ENCODE measurements at regions not wholly inside any gene's neighbourhood (a gene's known extent, or its start where the extent isn't known, plus 50 kb on each side); places are given as distances from the start of the nearest gene placed in this dataset.

DNA sequence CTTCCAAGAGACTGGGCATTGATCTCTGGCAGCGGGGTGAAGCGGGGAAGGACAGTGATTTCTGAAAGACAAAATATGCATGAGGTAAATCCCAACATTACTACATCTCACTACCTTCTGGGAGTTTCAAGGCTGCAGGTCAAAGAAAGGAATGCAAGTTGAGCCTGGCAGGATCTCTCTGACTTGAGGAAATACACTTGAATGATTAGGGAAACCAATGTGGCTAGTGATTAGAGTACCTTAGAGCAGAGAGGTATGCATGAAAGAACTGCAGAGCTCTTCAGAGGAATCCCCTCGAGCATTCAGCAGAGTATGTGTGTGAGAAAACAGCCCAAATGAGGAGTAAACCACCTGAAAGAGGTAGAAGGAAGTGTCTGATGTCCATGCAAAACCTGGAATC lies 2874.1 kb upstream of the PCDH20 start (continued):
- TF ChIP-seq ZNF605 (CRISPR knock-in tag; IDR thresholded peaks at IDR 0.05) (no peak), ZNF441 (CRISPR knock-in tag; IDR thresholded peaks at IDR 0.05; ENCODE audit: borderline replicate concordance) (no peak), SYNCRIP (IDR thresholded peaks at IDR 0.05; ENCODE audit: insufficient read depth, low read depth, low read length) (no peak)
- TF ChIP-seq, protein P1, sequence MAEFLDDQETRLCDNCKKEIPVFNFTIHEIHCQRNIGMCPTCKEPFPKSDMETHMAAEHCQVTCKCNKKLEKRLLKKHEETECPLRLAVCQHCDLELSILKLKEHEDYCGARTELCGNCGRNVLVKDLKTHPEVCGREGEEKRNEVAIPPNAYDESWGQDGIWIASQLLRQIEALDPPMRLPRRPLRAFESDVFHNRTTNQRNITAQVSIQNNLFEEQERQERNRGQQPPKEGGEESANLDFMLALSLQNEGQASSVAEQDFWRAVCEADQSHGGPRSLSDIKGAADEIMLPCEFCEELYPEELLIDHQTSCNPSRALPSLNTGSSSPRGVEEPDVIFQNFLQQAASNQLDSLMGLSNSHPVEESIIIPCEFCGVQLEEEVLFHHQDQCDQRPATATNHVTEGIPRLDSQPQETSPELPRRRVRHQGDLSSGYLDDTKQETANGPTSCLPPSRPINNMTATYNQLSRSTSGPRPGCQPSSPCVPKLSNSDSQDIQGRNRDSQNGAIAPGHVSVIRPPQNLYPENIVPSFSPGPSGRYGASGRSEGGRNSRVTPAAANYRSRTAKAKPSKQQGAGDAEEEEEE (CRISPR knock-in tag; IDR thresholded peaks at IDR 0.05; ENCODE audit: borderline replicate concordance): no peak

DNA sequence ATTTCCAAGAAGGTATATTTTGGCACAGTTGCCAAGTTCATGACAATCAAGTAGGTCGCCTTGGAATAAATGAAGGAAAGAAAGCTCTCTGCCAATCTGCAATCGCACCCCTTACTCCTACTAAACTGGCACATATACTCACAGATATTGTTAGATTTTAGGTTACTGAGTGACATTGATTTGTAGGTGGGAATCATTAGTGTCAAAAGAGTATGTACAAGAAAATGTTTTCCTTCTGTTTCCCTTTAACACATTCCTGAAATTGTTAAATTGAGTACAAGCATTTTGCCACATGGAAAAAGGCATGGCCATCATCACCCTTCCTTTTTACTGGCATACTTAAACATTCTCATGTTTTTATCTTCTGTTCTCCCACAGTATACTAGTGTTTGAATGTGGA lies 2868.3 kb upstream of the PCDH20 start:
- BruUV-seq (replicated peaks): no TSS peak
- Histone ChIP-seq H3K27ac (ENCODE audit: extremely low read length, insufficient read depth, low read length) (no peak overlapping the region), H3K9ac (ENCODE audit: insufficient read depth, low read depth, low read length) (no peak overlapping the region), H3K36me3 (replicated peaks in 1 of 2; ENCODE audit: control insufficient read depth in 1 of 2, insufficient read depth in 2 of 2, low read length in 2 of 2) (no peaks in the 10 kb centered on the region), H3K9me3 (ENCODE audit: low read length) (no peaks in the 10 kb centered on the region), H2AFZ (ENCODE audit: low read length) (no peak overlapping the region), H4K20me1 (ENCODE audit: insufficient read depth, low read length) (no peaks in the 10 kb centered on the region), H3K4me3 (replicated peaks in 1 of 3; ENCODE audit: insufficient read depth in 1 of 3, low read depth in 2 of 3, low read length in 3 of 3) (no peak overlapping the region), H3K4me1 (ENCODE audit: insufficient read depth, low read length) (no peaks in the 10 kb centered on the region), H3K4me2 (ENCODE audit: low read depth, low read length) (no peak overlapping the region), H3K27me3 (ENCODE audit: control insufficient read depth in 1 of 2, insufficient read depth in 2 of 2, low read length in 2 of 2) (no peaks in the 10 kb centered on the region), H3K79me2 (ENCODE audit: insufficient read depth, low read length) (no peaks in the 10 kb centered on the region)
- CTCF ChIA-PET (ENCODE audit: low intra/inter-chr PET ratio, low total read pairs): no interaction called here
- DNase-seq (ENCODE audit: low spot score): no peak
- in situ Hi-C loops (cut with HindIII; ENCODE audit: extremely low pct_ligation_motif_present, low pct_unique_long_range_greater_than_20kb) (no loop called here), intact Hi-C loops (cut with micrococcal nuclease; ENCODE audit: unreplicated experiment) (no loop called here)
- no peak for FAIRE-seq
- POLR2A ChIA-PET: no interaction called here
- no peak for ATAC-seq
- WGBS (ENCODE audit: low lambda C conversion rate): 4% methylated on average over 2 of the region's 2 CpGs
- TF ChIP-seq ZNF629 (CRISPR knock-in tag; conservative IDR thresholded peaks at IDR 0.05) (no peak), RELA (CRISPR knock-in tag; IDR thresholded peaks at IDR 0.05) (no peak), ZNF841 (CRISPR knock-in tag; IDR thresholded peaks at IDR 0.05; ENCODE audit: borderline replicate concordance) (no peak), ZNF564 (CRISPR knock-in tag; IDR thresholded peaks at IDR 0.05) (no peak), TEAD2 (CRISPR knock-in tag; IDR thresholded peaks at IDR 0.05) (no peak), ETV6 (CRISPR knock-in tag; conservative IDR thresholded peaks at IDR 0.05) (no peak), ZNF766 (CRISPR knock-in tag; IDR thresholded peaks at IDR 0.05; ENCODE audit: borderline replicate concordance) (no peak), MED13 (CRISPR knock-in tag; IDR thresholded peaks at IDR 0.05) (no peak), NAIF1 (CRISPR knock-in tag; IDR thresholded peaks at IDR 0.05; ENCODE audit: borderline replicate concordance) (no peak), RFXANK (CRISPR knock-in tag; IDR thresholded peaks at IDR 0.05) (no peak), ZKSCAN5 (CRISPR knock-in tag; IDR thresholded peaks at IDR 0.05) (no peak)
- TF ChIP-seq, protein P2, sequence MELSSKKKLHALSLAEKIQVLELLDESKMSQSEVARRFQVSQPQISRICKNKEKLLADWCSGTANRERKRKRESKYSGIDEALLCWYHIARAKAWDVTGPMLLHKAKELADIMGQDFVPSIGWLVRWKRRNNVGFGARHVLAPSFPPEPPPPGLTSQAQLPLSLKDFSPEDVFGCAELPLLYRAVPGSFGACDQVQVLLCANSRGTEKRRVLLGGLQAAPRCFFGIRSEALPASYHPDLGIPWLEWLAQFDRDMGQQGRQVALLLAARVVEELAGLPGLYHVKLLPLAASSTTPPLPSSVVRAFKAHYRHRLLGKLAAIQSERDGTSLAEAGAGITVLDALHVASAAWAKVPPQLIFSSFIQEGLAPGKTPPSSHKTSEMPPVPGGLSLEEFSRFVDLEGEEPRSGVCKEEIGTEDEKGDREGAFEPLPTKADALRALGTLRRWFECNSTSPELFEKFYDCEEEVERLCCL (CRISPR knock-in tag; IDR thresholded peaks at IDR 0.05; ENCODE audit: borderline replicate concordance): no peak
- TF ChIP-seq, protein P3, sequence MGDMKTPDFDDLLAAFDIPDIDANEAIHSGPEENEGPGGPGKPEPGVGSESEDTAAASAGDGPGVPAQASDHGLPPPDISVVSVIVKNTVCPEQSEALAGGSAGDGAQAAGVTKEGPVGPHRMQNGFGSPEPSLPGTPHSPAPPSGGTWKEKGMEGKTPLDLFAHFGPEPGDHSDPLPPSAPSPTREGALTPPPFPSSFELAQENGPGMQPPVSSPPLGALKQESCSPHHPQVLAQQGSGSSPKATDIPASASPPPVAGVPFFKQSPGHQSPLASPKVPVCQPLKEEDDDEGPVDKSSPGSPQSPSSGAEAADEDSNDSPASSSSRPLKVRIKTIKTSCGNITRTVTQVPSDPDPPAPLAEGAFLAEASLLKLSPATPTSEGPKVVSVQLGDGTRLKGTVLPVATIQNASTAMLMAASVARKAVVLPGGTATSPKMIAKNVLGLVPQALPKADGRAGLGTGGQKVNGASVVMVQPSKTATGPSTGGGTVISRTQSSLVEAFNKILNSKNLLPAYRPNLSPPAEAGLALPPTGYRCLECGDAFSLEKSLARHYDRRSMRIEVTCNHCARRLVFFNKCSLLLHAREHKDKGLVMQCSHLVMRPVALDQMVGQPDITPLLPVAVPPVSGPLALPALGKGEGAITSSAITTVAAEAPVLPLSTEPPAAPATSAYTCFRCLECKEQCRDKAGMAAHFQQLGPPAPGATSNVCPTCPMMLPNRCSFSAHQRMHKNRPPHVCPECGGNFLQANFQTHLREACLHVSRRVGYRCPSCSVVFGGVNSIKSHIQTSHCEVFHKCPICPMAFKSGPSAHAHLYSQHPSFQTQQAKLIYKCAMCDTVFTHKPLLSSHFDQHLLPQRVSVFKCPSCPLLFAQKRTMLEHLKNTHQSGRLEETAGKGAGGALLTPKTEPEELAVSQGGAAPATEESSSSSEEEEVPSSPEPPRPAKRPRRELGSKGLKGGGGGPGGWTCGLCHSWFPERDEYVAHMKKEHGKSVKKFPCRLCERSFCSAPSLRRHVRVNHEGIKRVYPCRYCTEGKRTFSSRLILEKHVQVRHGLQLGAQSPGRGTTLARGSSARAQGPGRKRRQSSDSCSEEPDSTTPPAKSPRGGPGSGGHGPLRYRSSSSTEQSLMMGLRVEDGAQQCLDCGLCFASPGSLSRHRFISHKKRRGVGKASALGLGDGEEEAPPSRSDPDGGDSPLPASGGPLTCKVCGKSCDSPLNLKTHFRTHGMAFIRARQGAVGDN (CRISPR knock-in tag; IDR thresholded peaks at IDR 0.05): no peak
- TF ChIP-seq, protein P4, sequence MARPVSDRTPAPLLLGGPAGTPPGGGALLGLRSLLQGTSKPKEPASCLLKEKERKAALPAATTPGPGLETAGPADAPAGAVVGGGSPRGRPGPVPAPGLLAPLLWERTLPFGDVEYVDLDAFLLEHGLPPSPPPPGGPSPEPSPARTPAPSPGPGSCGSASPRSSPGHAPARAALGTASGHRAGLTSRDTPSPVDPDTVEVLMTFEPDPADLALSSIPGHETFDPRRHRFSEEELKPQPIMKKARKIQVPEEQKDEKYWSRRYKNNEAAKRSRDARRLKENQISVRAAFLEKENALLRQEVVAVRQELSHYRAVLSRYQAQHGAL (CRISPR knock-in tag; IDR thresholded peaks at IDR 0.05; ENCODE audit: not compliant biosample characterization): no peak
